HG03442 (cell line): ENCODE measurements at regions not wholly inside any gene's neighbourhood (a gene's known extent, or its start where the extent isn't known, plus 50 kb on each side); places are given as distances from the start of the nearest gene placed in this dataset.

Experiments used
- ATAC-seq: cut with Tn5 transposase; IDR thresholded peaks from one replicate; pipeline ENCODE4 v1.9.1; 2021; ENCODE audit warnings: mild to moderate bottlenecking, moderate library complexity; ENCODE audit not compliant: unreplicated experiment

GRCh38 chrX:134747006-134747405 lies 50.0 kb downstream of the PABIR2 start:
- ATAC-seq = no peak

- no peak for ATAC-seq
Measured at GRCh38 chrX:134746410-134746785, 50.6 kb downstream of the PABIR2 start.

- ATAC-seq = no peak
Measured at GRCh38 chrX:134745636-134746409, 51.2 kb downstream of the PABIR2 start.

GRCh38 chrX:134743091-134743490 lies 53.9 kb downstream of the PABIR2 start:
- ATAC-seq = no peak

GRCh38 chrX:134742573-134742972 lies 54.4 kb downstream of the PABIR2 start:
- no peak for ATAC-seq

GRCh38 chrX:134741746-134742145 lies 55.3 kb downstream of the PABIR2 start:
- no peak for ATAC-seq

- no peak for ATAC-seq
Measured at GRCh38 chrX:134738986-134739740, 57.8 kb downstream of the PABIR2 start.

GRCh38 chrX:134738445-134738844 lies 58.6 kb downstream of the PABIR2 start:
- no peak for ATAC-seq

- ATAC-seq = no peak
Measured at GRCh38 chrX:134737721-134738369, 59.2 kb downstream of the PABIR2 start.

- no peak for ATAC-seq
Measured at GRCh38 chrX:134737061-134737460, 59.9 kb downstream of the PABIR2 start.

GRCh38 chrX:134736356-134736755 lies 60.6 kb downstream of the PABIR2 start:
- no peak for ATAC-seq

- ATAC-seq = no peak
Measured at GRCh38 chrX:134735015-134735414, 62.0 kb downstream of the PABIR2 start.

- ATAC-seq = no peak
Measured at GRCh38 chrX:134734466-134734952, 62.5 kb downstream of the PABIR2 start.

- no peak for ATAC-seq
Measured at GRCh38 chrX:134733591-134733990, 63.4 kb downstream of the PABIR2 start.

- no peak for ATAC-seq
Measured at GRCh38 chrX:134732676-134733075, 64.3 kb downstream of the PABIR2 start.

- no peak for ATAC-seq
Measured at GRCh38 chrX:134732152-134732551, 64.9 kb downstream of the PABIR2 start.

GRCh38 chrX:134727363-134727762 lies 69.1 kb upstream of the PLAC1 start:
- ATAC-seq = no peak

- ATAC-seq = no peak
Measured at GRCh38 chrX:134725103-134725690, 66.9 kb upstream of the PLAC1 start.

GRCh38 chrX:134721766-134722532 lies 63.7 kb upstream of the PLAC1 start:
- no peak for ATAC-seq

- peak; percentile 54 for ATAC-seq
Measured at GRCh38 chrX:134718966-134719317, 60.7 kb upstream of the PLAC1 start.
